Breast epithelium (tissue), 4 donors: ENCODE measurements at regions not wholly inside any gene's neighbourhood (a gene's known extent, or its start where the extent isn't known, plus 50 kb on each side); places are given as distances from the start of the nearest gene placed in this dataset.

Experiments
- DNase-seq, 2 donors: peaks; one replicate each; pipeline ENCODE4 v3.0.0-alpha.2; 2019; ENCODE audit warnings: low spot score in 2 of 2
- H3K27ac ChIP-seq, 2 donors: fragments of 200-600 bp; sonication (generic) in 1 of 2; one replicate each; pipeline ENCODE4 v1.5.1; 2016 to 2019; ENCODE audit warnings: mild to moderate bottlenecking in 1 of 2
- H3K27me3 ChIP-seq, 2 donors: fragments of 200-600 bp; sonication (generic) in 1 of 2; one replicate each; pipeline versions ENCODE4 v1.5.1 to v1.6.0; 2017 to 2019; ENCODE audit warnings: control low read depth in 1 of 2, mild to moderate bottlenecking in 1 of 2
- H3K36me3 ChIP-seq: fragments of 200-600 bp; one replicate; pipeline ENCODE4 v1.5.1; 2019
- H3K4me1 ChIP-seq, 2 donors: fragments of 200-600 bp; sonication (generic); one replicate each; pipeline ENCODE4 v1.5.1; 2016 to 2019; ENCODE audit warnings: control low read depth in 1 of 2
- H3K4me3 ChIP-seq, 3 donors: fragments of 200-600 bp; sonication (generic); 1 replicate in 2 of 3; 2 replicates in 1 of 3; pipeline ENCODE4 v1.5.1; 2016 to 2019; ENCODE audit warnings: mild to moderate bottlenecking in 3 of 3, moderate library complexity in 2 of 3
- H3K9me3 ChIP-seq, 2 donors: fragments of 200-600 bp; sonication (generic) in 1 of 2; one replicate each; pipeline ENCODE4 v1.5.1; 2016 to 2019; ENCODE audit warnings: control low read depth in 1 of 2
- CTCF ChIP-seq, 3 donors: fragments of 450-650 bp; IDR thresholded peaks; one replicate each; pipeline ENCODE4 v1.5.1; 2016 to 2017; ENCODE audit warnings: antibody characterized with exemption in 3 of 3, mild to moderate bottlenecking in 3 of 3, moderate library complexity in 3 of 3
- POLR2A ChIP-seq: fragments of 450-650 bp; IDR thresholded peaks from one replicate; pipeline ENCODE4 v1.6.1; 2016; ENCODE audit warnings: antibody characterized with exemption, mild to moderate bottlenecking, moderate library complexity
- POLR2AphosphoS5 ChIP-seq, 3 donors: sonication (generic); formaldehyde crosslinking; IDR thresholded peaks; one replicate each; pipeline ENCODE4 v1.6.1; 2017; ENCODE audit warnings: antibody characterized with exemption in 3 of 3
- intact Hi-C: fragments of 100-400 bp; cut with DNase I; formaldehyde crosslinking; loops from one replicate; pipeline ENCODE4 v1.15.1; 2023; ENCODE audit warnings: low total_unique reads

- Histone ChIP-seq H3K4me3 (no peak overlapping the region), H3K36me3 (no peaks in the 10 kb centered on the region), H3K9me3 (no peaks in the 10 kb centered on the region), H3K27me3 (no peaks in the 10 kb centered on the region), H3K4me1 (no peaks in the 10 kb centered on the region), H3K27ac (no peak overlapping the region)
- TF ChIP-seq POLR2A, result no peak
- TF ChIP-seq POLR2AphosphoS5 (IDR thresholded peaks at IDR 0.05), result no peak
- no peak for TF ChIP-seq CTCF (IDR thresholded peaks at IDR 0.05)
- DNase-seq, result no peak
- intact Hi-C loops, result no loop called here
Observed at GRCh38 chr10:128571071-128571470, 444.8 kb upstream of the MKI67 start.

GRCh38 chr10:128571745-128572144 is 445.5 kb upstream of the MKI67 start:
- H3K4me1 ChIP-seq, result no peaks in the 10 kb centered on the region
- no peak for DNase-seq
- H3K36me3 ChIP-seq, result no peaks in the 10 kb centered on the region
- intact Hi-C loops, result no loop called here
- TF ChIP-seq POLR2AphosphoS5 (IDR thresholded peaks at IDR 0.05) (no peak), CTCF (IDR thresholded peaks at IDR 0.05) (no peak), POLR2A (no peak)
- H3K27me3 ChIP-seq, result no peaks in the 10 kb centered on the region
- no peak overlapping the region for H3K4me3 ChIP-seq
- no peak overlapping the region for H3K27ac ChIP-seq
- no peaks in the 10 kb centered on the region for H3K9me3 ChIP-seq

- intact Hi-C loops, result no loop called here
- H3K27ac ChIP-seq, result no peak overlapping the region
- H3K27me3 ChIP-seq, result no peaks in the 10 kb centered on the region
- TF ChIP-seq CTCF (IDR thresholded peaks at IDR 0.05) (no peak), POLR2A (no peak), POLR2AphosphoS5 (IDR thresholded peaks at IDR 0.05) (no peak)
- no peaks in the 10 kb centered on the region for H3K4me1 ChIP-seq
- H3K36me3 ChIP-seq, result no peaks in the 10 kb centered on the region
- no peak overlapping the region for H3K4me3 ChIP-seq
- no peak for DNase-seq
- no peaks in the 10 kb centered on the region for H3K9me3 ChIP-seq
Observed at GRCh38 chr10:128572696-128573095, 446.5 kb upstream of the MKI67 start.

- DNase-seq, result no peak
- intact Hi-C loops, result no loop called here
- no peak overlapping the region for H3K27ac ChIP-seq
- H3K4me3 ChIP-seq, result no peak overlapping the region
- H3K9me3 ChIP-seq, result no peaks in the 10 kb centered on the region
- TF ChIP-seq CTCF (IDR thresholded peaks at IDR 0.05), result no peak
- no peaks in the 10 kb centered on the region for H3K4me1 ChIP-seq
- H3K27me3 ChIP-seq, result no peaks in the 10 kb centered on the region
- no peaks in the 10 kb centered on the region for H3K36me3 ChIP-seq
Observed at GRCh38 chr10:128573281-128573845, 447.1 kb upstream of the MKI67 start.

GRCh38 chr10:128573986-128574385 is 447.8 kb upstream of the MKI67 start:
- intact Hi-C loops, result no loop called here
- H3K36me3 ChIP-seq, result no peaks in the 10 kb centered on the region
- no peaks in the 10 kb centered on the region for H3K9me3 ChIP-seq
- H3K27ac ChIP-seq, result no peak overlapping the region
- TF ChIP-seq POLR2A (no peak), CTCF (IDR thresholded peaks at IDR 0.05) (no peak), POLR2AphosphoS5 (IDR thresholded peaks at IDR 0.05) (no peak)
- H3K4me3 ChIP-seq, result no peak overlapping the region
- DNase-seq, result no peak
- H3K4me1 ChIP-seq, result no peaks in the 10 kb centered on the region
- no peaks in the 10 kb centered on the region for H3K27me3 ChIP-seq
